Colonic mucosa (tissue), 4 donors: ENCODE measurements at regions not wholly inside any gene's neighbourhood (a gene's known extent, or its start where the extent isn't known, plus 50 kb on each side); places are given as distances from the start of the nearest gene placed in this dataset.
"Not testable (repeated sequence)": the region's sequence is repeated elsewhere in the genome, so short reads cannot be mapped to it uniquely, and the experiment has no call there.

ENCODE experiments used
- DNase-seq: peaks from one replicate; pipeline ENCODE4 v3.0.0-alpha.2; 2020
- H3K27ac ChIP-seq: fragments of 200-600 bp; one replicate; pipeline ENCODE4 v1.8.0; 2021
- H3K27me3 ChIP-seq: fragments of 200-600 bp; one replicate; pipeline ENCODE4 v1.8.0; 2021
- H3K36me3 ChIP-seq: fragments of 200-600 bp; one replicate; pipeline ENCODE4 v1.8.0; 2021
- H3K4me1 ChIP-seq: fragments of 200-600 bp; one replicate; pipeline ENCODE4 v1.8.0; 2021; ENCODE audit warnings: mild to moderate bottlenecking
- H3K4me3 ChIP-seq: fragments of 200-600 bp; one replicate; pipeline ENCODE4 v1.8.0; 2021
- H3K9ac ChIP-seq, 2 donors: one replicate each; pipeline ENCODE4 v1.7.0; 2013; ENCODE audit warnings: control low read depth in 2 of 2, low read depth in 2 of 2, low read length in 2 of 2
- H3K9me3 ChIP-seq: fragments of 200-600 bp; one replicate; pipeline ENCODE4 v1.8.0; 2021
- intact Hi-C: fragments of 100-400 bp; cut with DNase I; formaldehyde crosslinking; loops from one replicate; pipeline ENCODE4 v1.14.1; 2022
- TF ChIP-seq, protein P1 (sequence below): fragments of 200-600 bp; IDR thresholded peaks from one replicate; pipeline ENCODE4 v1.8.0; 2022; ENCODE audit warnings: antibody characterized with exemption, mild to moderate bottlenecking
- donor health status: healthy.
- donor health status: DM: no; HTN: no; CAD: no.
- donor health status: DM: no; HTN: no; CAD: no.

DNA sequence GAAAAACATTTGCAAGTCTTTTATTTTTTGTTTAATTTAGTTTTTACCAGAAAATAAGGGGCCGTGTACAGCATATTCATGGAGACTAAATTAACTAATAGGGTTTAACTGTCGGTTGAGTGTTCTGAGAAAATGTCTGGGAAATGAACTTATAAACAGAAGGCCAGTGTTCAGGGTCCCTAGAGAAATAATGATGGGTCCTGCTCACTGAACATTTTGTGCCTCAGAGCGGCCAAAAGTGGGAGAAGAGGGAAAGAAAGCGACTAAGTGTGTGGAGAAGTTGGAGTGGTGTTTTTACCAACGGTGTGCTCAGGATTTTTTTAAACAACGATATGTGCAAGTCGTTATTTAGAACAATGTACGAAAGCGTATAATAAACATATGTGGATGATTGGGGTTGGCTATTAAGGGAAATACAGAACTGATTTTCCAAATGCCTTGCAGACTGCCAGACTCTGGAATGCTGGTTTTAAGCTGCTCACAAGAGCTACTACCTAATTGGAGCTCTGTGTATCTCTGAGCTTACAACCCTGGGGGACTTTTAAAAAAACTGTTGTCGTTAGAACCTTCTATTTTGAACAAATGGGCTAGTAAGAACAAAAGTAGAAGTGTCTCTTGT, 166.7 kb downstream of the SLC38A4 start:
- Histone ChIP-seq H3K27ac (peak overlapping the region; percentile 15), H3K36me3 (no peaks in the 10 kb centered on the region), H3K27me3 (no peaks in the 10 kb centered on the region), H3K4me1 (peaks cover 2% of the 10 kb centered on the region), H3K9ac (no peak overlapping the region), H3K4me3 (no peak overlapping the region), H3K9me3 (no peaks in the 10 kb centered on the region)
- TF ChIP-seq, protein P1, sequence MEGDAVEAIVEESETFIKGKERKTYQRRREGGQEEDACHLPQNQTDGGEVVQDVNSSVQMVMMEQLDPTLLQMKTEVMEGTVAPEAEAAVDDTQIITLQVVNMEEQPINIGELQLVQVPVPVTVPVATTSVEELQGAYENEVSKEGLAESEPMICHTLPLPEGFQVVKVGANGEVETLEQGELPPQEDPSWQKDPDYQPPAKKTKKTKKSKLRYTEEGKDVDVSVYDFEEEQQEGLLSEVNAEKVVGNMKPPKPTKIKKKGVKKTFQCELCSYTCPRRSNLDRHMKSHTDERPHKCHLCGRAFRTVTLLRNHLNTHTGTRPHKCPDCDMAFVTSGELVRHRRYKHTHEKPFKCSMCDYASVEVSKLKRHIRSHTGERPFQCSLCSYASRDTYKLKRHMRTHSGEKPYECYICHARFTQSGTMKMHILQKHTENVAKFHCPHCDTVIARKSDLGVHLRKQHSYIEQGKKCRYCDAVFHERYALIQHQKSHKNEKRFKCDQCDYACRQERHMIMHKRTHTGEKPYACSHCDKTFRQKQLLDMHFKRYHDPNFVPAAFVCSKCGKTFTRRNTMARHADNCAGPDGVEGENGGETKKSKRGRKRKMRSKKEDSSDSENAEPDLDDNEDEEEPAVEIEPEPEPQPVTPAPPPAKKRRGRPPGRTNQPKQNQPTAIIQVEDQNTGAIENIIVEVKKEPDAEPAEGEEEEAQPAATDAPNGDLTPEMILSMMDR, result no peak
- intact Hi-C loops, result no loop called here
- DNase-seq, result no peak

DNA sequence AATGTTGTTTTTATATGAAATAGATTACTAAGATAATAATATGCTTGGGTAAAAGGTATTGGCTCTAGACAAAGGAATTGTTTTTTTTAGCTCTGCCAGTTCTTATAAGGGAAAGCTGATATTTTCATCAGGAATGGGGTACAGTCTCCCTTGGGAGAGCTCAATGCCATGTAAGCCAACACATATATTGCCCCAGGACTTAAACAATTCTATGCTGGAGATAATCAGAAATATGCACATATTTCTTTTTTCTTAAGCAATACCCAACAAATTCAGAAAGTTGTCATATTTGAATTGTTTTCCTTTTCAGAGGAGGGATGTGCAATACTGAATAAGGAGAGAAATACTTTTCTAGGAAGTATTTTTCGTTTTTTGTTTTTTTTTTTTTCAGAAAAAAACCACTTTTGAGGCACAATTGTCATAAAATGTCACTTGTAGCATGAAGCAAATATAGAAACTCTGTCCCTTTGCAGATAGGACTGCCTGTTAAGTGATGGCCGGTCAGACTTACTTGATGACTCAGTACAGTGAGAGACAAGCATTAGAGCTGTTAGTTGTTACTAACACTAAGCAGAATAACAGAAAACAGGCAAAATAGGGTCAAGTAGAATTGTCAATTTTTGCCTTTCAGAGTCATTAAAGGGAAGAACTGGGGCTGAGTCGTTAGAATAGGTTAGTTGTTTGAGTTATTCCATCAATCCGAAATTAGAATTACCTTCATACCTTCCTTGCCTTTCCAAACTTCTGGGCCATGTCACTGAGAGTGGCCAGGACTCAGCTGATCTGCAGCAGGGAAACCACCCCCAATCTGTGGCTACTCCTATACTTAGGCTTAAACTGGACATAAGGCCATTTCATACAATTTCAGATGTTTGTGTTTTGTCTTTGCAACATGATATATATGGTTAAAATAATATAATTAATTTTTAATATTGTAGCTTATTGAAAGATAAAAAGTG, 168.1 kb downstream of the SLC38A4 start:
- Histone ChIP-seq H3K4me1 (peaks cover 2% of the 10 kb centered on the region), H3K27me3 (no peaks in the 10 kb centered on the region), H3K36me3 (no peaks in the 10 kb centered on the region), H3K9me3 (no peaks in the 10 kb centered on the region), H3K27ac (no peak overlapping the region), H3K4me3 (no peak overlapping the region), H3K9ac (no peak overlapping the region)
- intact Hi-C loops, result no loop called here
- TF ChIP-seq, protein P1, result no peak
- DNase-seq, result no peak

DNA sequence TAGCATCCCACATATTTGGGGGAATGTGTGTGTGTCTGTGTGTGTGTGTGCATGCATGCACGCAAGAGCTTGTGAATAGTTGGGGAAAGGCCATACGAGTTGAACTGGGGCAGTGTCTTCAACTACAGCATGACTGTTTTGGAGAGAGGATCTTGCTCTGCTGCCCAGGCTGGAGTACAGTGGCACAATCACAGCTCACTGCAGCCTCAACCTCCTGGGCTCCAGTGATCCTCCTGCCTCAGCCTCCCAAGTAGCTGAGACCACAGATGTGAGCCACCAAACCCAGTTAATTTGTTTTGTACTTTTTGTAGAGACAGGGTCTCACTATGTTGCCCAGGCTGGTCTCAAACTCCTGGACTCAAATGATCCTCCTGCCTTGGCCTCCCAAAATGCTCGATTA, 169.8 kb downstream of the SLC38A4 start:
- intact Hi-C loops, H3K27me3 ChIP-seq, H3K36me3 ChIP-seq, DNase-seq, H3K9ac ChIP-seq, H3K4me3 ChIP-seq, H3K4me1 ChIP-seq, H3K9me3 ChIP-seq, H3K27ac ChIP-seq: not testable (repeated sequence)

DNA sequence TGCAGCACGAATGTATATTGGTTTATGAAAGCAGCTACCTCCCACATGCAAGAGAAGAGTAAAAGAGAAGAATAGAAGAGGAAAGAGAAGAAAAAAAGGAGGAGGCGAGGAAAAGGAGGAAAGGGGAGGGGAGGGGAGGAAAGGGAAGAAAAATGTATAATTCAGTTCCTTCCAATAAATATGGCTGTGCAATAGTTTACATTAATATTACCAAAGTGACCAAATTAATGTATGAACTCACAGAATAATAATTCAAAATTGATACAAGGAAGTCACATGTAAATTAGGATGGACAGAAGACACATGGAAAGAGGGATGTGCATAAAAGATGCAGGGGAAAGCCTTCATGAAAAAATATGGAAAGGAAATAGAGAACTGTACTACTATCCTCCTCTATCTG, 172.5 kb downstream of the SLC38A4 start:
- Histone ChIP-seq H3K27me3 (no peaks in the 10 kb centered on the region), H3K9ac (no peak overlapping the region), H3K4me1 (no peaks in the 10 kb centered on the region), H3K4me3 (no peak overlapping the region), H3K36me3 (no peaks in the 10 kb centered on the region), H3K9me3 (no peaks in the 10 kb centered on the region), H3K27ac (no peak overlapping the region)
- no peak for DNase-seq
- TF ChIP-seq, protein P1, result no peak
- intact Hi-C loops, result no loop called here

DNA sequence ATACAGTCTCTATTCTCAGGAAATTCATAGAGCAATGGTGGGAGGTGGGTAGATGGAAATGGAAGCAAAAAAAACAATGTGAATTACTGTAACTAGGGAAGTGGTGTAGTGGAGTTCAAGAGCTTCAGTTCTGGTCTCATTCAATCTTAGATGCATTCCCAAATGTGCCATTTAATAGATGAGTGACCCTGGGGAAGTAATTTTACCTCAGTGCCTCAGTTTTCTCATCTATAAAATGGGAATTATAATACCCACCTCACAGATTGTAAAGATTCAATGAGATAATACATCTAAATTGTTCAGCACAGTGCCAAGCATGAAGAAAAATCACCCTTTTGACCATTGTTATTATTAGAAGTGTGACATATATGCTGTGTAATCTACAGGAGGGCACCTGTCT, 173.1 kb downstream of the SLC38A4 start:
- TF ChIP-seq, protein P1, result no peak
- Histone ChIP-seq H3K4me3 (no peak overlapping the region), H3K4me1 (no peaks in the 10 kb centered on the region), H3K27me3 (no peaks in the 10 kb centered on the region), H3K9ac (no peak overlapping the region), H3K36me3 (no peaks in the 10 kb centered on the region), H3K9me3 (no peaks in the 10 kb centered on the region), H3K27ac (no peak overlapping the region)
- intact Hi-C loops, result no loop called here
- no peak for DNase-seq

DNA sequence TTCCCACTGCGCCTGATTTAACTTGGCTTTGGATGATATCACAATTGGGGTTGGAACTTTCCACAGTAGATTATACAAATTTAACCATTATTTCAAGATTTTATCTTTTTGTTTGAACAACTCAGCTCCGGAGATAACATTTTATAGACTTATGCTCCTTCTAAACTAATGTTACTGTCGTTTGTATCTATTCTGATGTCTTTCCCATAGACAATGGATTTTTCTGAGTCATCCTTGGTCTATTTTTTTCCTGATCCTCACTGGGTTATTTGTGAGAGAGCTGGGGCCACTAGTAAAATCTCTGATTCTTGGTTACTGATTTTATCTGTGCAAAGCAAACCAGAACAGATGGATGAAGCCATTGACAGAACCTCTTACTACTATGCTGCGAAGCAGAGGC, 175.1 kb downstream of the SLC38A4 start:
- no peak overlapping the region for H3K27ac ChIP-seq
- no peaks in the 10 kb centered on the region for H3K4me1 ChIP-seq
- no peak for DNase-seq
- H3K36me3 ChIP-seq, result no peaks in the 10 kb centered on the region
- H3K4me3 ChIP-seq, result no peak overlapping the region
- H3K9ac ChIP-seq, result no peak overlapping the region
- TF ChIP-seq, protein P1, result no peak
- intact Hi-C loops, result no loop called here
- no peaks in the 10 kb centered on the region for H3K9me3 ChIP-seq
- no peaks in the 10 kb centered on the region for H3K27me3 ChIP-seq
